PC-9 (cell line): ENCODE measurements at regions not wholly inside any gene's neighbourhood (a gene's known extent, or its start where the extent isn't known, plus 50 kb on each side); places are given as distances from the start of the nearest gene placed in this dataset.

Experiments used
- BruUV-seq: library from RNA; stranded (reverse); fragments of 400-500 nt; replicated peaks from 2 replicates; lab custom pipeline; 2021; lab: Mats Ljungman, UMichigan
- CTCF ChIA-PET: fragments of 300-600 bp; sonication (Branson Sonifier 250); formaldehyde crosslinking; loops from one replicate; lab custom pipeline; 2022; ENCODE audit warnings: antibody characterized with exemption; lab: Charles Lee
- POLR2A ChIA-PET: fragments of 300-600 bp; sonication (Branson Sonifier 250); formaldehyde crosslinking; loops from one replicate; lab custom pipeline; 2022; ENCODE audit warnings: antibody characterized with exemption; ENCODE audit not compliant: unreplicated experiment; lab: Charles Lee
- DNase-seq, 2 experiments: peaks; one replicate each; pipeline versions ENCODE4 v3.0.0 to v3.0.0-alpha.2; 2015 to 2022; ENCODE audit warnings: mixed read lengths in 1 of 2
- H2AFZ ChIP-seq: fragments of 200-600 bp; sonication (generic); 2 replicates; pipeline ENCODE4 v1.8.1; 2017; ENCODE audit warnings: antibody characterized with exemption
- H3F3A ChIP-seq: fragments of 200-600 bp; sonication (generic); 2 replicates; pipeline ENCODE4 v1.8.1; 2017; ENCODE audit warnings: antibody characterized with exemption, mild to moderate bottlenecking, low read depth; ENCODE audit not compliant: insufficient read depth
- H3K27ac ChIP-seq: fragments of 200-600 bp; sonication (generic); 2 replicates; pipeline ENCODE4 v1.6.1; 2016; ENCODE audit warnings: mixed run types
- H3K27me3 ChIP-seq: fragments of 200-600 bp; sonication (generic); 2 replicates; pipeline ENCODE4 v1.6.1; 2016; ENCODE audit warnings: low read depth, mixed run types; ENCODE audit not compliant: insufficient read depth
- H3K36me3 ChIP-seq: fragments of 200-600 bp; sonication (generic); 2 replicates; pipeline ENCODE4 v1.6.1; 2016; ENCODE audit warnings: low read depth, mixed run types
- H3K4me1 ChIP-seq: fragments of 200-600 bp; sonication (generic); replicated peaks from 2 replicates; pipeline ENCODE4 v1.6.1; 2016; ENCODE audit warnings: mixed run types; ENCODE audit not compliant: insufficient read depth
- H3K4me2 ChIP-seq: fragments of 200-600 bp; sonication (generic); 2 replicates; pipeline ENCODE4 v1.6.1; 2017; ENCODE audit warnings: mixed run types
- H3K4me3 ChIP-seq: fragments of 200-600 bp; sonication (generic); 2 replicates; pipeline ENCODE4 v1.6.1; 2016; ENCODE audit warnings: mixed run types
- H3K79me2 ChIP-seq: fragments of 200-600 bp; sonication (generic); 2 replicates; pipeline ENCODE4 v1.6.1; 2017; ENCODE audit warnings: low read depth, mixed run types
- H3K9me2 ChIP-seq: fragments of 200-600 bp; sonication (generic); 2 replicates; pipeline ENCODE4 v1.8.1; 2017; ENCODE audit warnings: mild to moderate bottlenecking; ENCODE audit not compliant: insufficient read depth
- H3K9me3 ChIP-seq: fragments of 200-600 bp; sonication (generic); 2 replicates; pipeline ENCODE4 v1.8.1; 2016; ENCODE audit warnings: low read depth; ENCODE audit not compliant: insufficient read depth
- H4K20me1 ChIP-seq: fragments of 200-600 bp; sonication (generic); 2 replicates; pipeline ENCODE4 v1.8.1; 2017; ENCODE audit not compliant: insufficient read depth
- CTCF ChIP-seq: fragments of 200-600 bp; sonication (generic); conservative IDR thresholded peaks from 2 replicates; pipeline ENCODE4 v1.6.1; 2017; ENCODE audit warnings: mixed run types, antibody characterized with exemption, mild to moderate bottlenecking, moderate library complexity
- EZH2 ChIP-seq: fragments of 200-600 bp; sonication (generic); IDR thresholded peaks from 2 replicates; pipeline ENCODE4 v1.8.0; 2017; ENCODE audit warnings: antibody characterized with exemption, low read depth
- intact Hi-C: fragments of 100-400 bp; cut with micrococcal nuclease; formaldehyde crosslinking; loops from one replicate; pipeline ENCODE4 v1.10.0; 2022; ENCODE audit not compliant: unreplicated experiment

DNA sequence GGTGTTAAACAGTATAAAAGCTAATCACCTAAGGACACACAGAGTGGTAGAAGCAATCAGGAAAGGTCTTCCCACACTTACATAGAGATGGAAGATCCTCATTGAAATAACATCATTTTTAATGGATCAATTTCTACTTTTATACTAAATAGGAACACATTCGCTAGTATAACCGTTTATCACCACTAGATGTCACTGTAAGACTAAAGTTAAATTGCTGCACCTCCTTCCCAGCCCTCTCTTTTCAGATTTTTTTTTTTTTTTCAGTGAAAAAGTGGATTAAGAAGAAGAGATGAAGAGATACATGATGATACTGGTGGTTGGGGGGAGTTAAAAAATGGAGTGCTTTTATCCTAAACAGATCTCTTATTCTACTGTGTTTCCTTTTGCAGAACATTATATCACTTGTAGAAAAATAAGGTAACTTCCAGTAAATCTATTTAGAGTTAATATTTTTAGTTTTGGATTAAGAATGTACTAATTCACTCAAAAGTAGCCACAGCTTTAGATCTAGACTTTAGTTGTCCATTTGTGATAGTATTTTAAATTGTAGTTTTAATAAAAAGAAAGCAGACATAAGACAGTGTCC is 116.9 kb upstream of the ARRDC3 start:
- Histone ChIP-seq H3K27me3 (no peaks in the 10 kb centered on the region), H3K36me3 (no peaks in the 10 kb centered on the region), H3K4me2 (no peak overlapping the region), H3K9me3 (no peaks in the 10 kb centered on the region), H4K20me1 (no peaks in the 10 kb centered on the region), H3K79me2 (no peaks in the 10 kb centered on the region), H2AFZ (no peak overlapping the region), H3F3A (no peaks in the 10 kb centered on the region), H3K27ac (no peak overlapping the region), H3K9me2 (no peaks in the 10 kb centered on the region), H3K4me1 (no peaks in the 10 kb centered on the region), H3K4me3 (no peak overlapping the region)
- intact Hi-C loops = loop anchor here (5.0 kb wide), 1 partner anchor 807 kb away; no protein-coding TSS in a partner anchor
- peak in 1 of 2 experiments; percentile 41 for DNase-seq
- BruUV-seq = no TSS peak
- TF ChIP-seq EZH2 = no peak
- TF ChIP-seq CTCF = peak; percentile 79
- ChIA-PET POLR2A (no interaction called here), CTCF (no interaction called here)

- no peak overlapping the region for H2AFZ ChIP-seq
- no peak for TF ChIP-seq EZH2
- no peak for TF ChIP-seq CTCF
- H3K9me3 ChIP-seq = no peaks in the 10 kb centered on the region
- H3K36me3 ChIP-seq = no peaks in the 10 kb centered on the region
- ChIA-PET POLR2A (no interaction called here), CTCF (no interaction called here)
- no peaks in the 10 kb centered on the region for H3K79me2 ChIP-seq
- BruUV-seq = no TSS peak
- H4K20me1 ChIP-seq = no peaks in the 10 kb centered on the region
- H3K9me2 ChIP-seq = no peaks in the 10 kb centered on the region
- no peaks in the 10 kb centered on the region for H3K4me1 ChIP-seq
- intact Hi-C loops = no loop called here
- no peaks in the 10 kb centered on the region for H3F3A ChIP-seq
- no peak for DNase-seq
- H3K27ac ChIP-seq = no peak overlapping the region
- no peak overlapping the region for H3K4me2 ChIP-seq
- H3K27me3 ChIP-seq = no peaks in the 10 kb centered on the region
- no peak overlapping the region for H3K4me3 ChIP-seq
Observed at GRCh38 chr5:91495699-91496098, 112.6 kb upstream of the ARRDC3 start.

DNA sequence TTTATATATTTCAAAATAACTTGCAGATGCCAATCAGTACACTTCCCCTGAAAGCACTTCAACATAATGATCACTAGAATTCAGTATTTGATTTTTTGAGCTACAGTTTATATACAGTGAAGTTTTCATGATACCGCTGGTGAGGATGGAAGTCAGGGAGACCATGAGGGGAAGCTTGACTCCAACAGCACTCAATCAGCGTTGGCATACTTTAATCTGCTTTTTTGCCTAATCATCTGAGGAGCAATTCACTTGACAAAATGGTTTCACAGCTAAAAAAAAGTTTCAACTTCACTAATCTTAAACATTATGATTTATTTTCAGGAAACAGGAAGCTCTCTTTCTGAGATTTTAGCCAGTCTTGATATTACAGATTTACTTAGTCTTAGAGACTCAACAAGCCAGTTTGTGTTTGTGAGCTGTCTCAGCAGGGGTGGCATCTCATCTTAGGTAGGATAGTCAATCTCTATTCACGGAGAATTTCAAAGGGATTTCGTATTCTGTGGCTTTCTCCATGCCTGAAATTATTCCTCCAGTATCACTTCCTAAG is 111.4 kb upstream of the ARRDC3 start:
- H3K4me1 ChIP-seq = no peaks in the 10 kb centered on the region
- ChIA-PET CTCF (no interaction called here), POLR2A (interaction anchor here (0.6 kb wide), 1 partner anchor 871 kb away, joined by 4 read pairs; no protein-coding TSS in a partner anchor)
- H3K36me3 ChIP-seq = no peaks in the 10 kb centered on the region
- H3K4me3 ChIP-seq = no peak overlapping the region
- no peak overlapping the region for H3K27ac ChIP-seq
- no peaks in the 10 kb centered on the region for H3F3A ChIP-seq
- no peaks in the 10 kb centered on the region for H4K20me1 ChIP-seq
- H3K9me3 ChIP-seq = no peaks in the 10 kb centered on the region
- H2AFZ ChIP-seq = no peak overlapping the region
- H3K79me2 ChIP-seq = no peaks in the 10 kb centered on the region
- no peak for TF ChIP-seq EZH2
- TF ChIP-seq CTCF = no peak
- no TSS peak for BruUV-seq
- intact Hi-C loops = no loop called here
- H3K27me3 ChIP-seq = no peaks in the 10 kb centered on the region
- no peak for DNase-seq
- H3K4me2 ChIP-seq = no peak overlapping the region
- H3K9me2 ChIP-seq = no peaks in the 10 kb centered on the region
